PC-9 (cell line): ENCODE measurements at regions not wholly inside any gene's neighbourhood (a gene's known extent, or its start where the extent isn't known, plus 50 kb on each side); places are given as distances from the start of the nearest gene placed in this dataset.

ENCODE experiments used
- BruUV-seq: library from RNA; stranded (reverse); fragments of 400-500 nt; replicated peaks from 2 replicates; lab custom pipeline; 2021; lab: Mats Ljungman, UMichigan
- CTCF ChIA-PET: fragments of 300-600 bp; sonication (Branson Sonifier 250); formaldehyde crosslinking; loops from one replicate; lab custom pipeline; 2022; ENCODE audit warnings: antibody characterized with exemption; lab: Charles Lee
- POLR2A ChIA-PET: fragments of 300-600 bp; sonication (Branson Sonifier 250); formaldehyde crosslinking; loops from one replicate; lab custom pipeline; 2022; ENCODE audit warnings: antibody characterized with exemption; ENCODE audit not compliant: unreplicated experiment; lab: Charles Lee
- DNase-seq, 2 experiments: peaks; one replicate each; pipeline versions ENCODE4 v3.0.0 to v3.0.0-alpha.2; 2015 to 2022; ENCODE audit warnings: mixed read lengths in 1 of 2
- H2AFZ ChIP-seq: fragments of 200-600 bp; sonication (generic); 2 replicates; pipeline ENCODE4 v1.8.1; 2017; ENCODE audit warnings: antibody characterized with exemption
- H3F3A ChIP-seq: fragments of 200-600 bp; sonication (generic); 2 replicates; pipeline ENCODE4 v1.8.1; 2017; ENCODE audit warnings: antibody characterized with exemption, mild to moderate bottlenecking, low read depth; ENCODE audit not compliant: insufficient read depth
- H3K27ac ChIP-seq: fragments of 200-600 bp; sonication (generic); 2 replicates; pipeline ENCODE4 v1.6.1; 2016; ENCODE audit warnings: mixed run types
- H3K27me3 ChIP-seq: fragments of 200-600 bp; sonication (generic); 2 replicates; pipeline ENCODE4 v1.6.1; 2016; ENCODE audit warnings: low read depth, mixed run types; ENCODE audit not compliant: insufficient read depth
- H3K36me3 ChIP-seq: fragments of 200-600 bp; sonication (generic); 2 replicates; pipeline ENCODE4 v1.6.1; 2016; ENCODE audit warnings: low read depth, mixed run types
- H3K4me1 ChIP-seq: fragments of 200-600 bp; sonication (generic); replicated peaks from 2 replicates; pipeline ENCODE4 v1.6.1; 2016; ENCODE audit warnings: mixed run types; ENCODE audit not compliant: insufficient read depth
- H3K4me2 ChIP-seq: fragments of 200-600 bp; sonication (generic); 2 replicates; pipeline ENCODE4 v1.6.1; 2017; ENCODE audit warnings: mixed run types
- H3K4me3 ChIP-seq: fragments of 200-600 bp; sonication (generic); 2 replicates; pipeline ENCODE4 v1.6.1; 2016; ENCODE audit warnings: mixed run types
- H3K79me2 ChIP-seq: fragments of 200-600 bp; sonication (generic); 2 replicates; pipeline ENCODE4 v1.6.1; 2017; ENCODE audit warnings: low read depth, mixed run types
- H3K9me2 ChIP-seq: fragments of 200-600 bp; sonication (generic); 2 replicates; pipeline ENCODE4 v1.8.1; 2017; ENCODE audit warnings: mild to moderate bottlenecking; ENCODE audit not compliant: insufficient read depth
- H3K9me3 ChIP-seq: fragments of 200-600 bp; sonication (generic); 2 replicates; pipeline ENCODE4 v1.8.1; 2016; ENCODE audit warnings: low read depth; ENCODE audit not compliant: insufficient read depth
- H4K20me1 ChIP-seq: fragments of 200-600 bp; sonication (generic); 2 replicates; pipeline ENCODE4 v1.8.1; 2017; ENCODE audit not compliant: insufficient read depth
- EZH2 ChIP-seq: fragments of 200-600 bp; sonication (generic); IDR thresholded peaks from 2 replicates; pipeline ENCODE4 v1.8.0; 2017; ENCODE audit warnings: antibody characterized with exemption, low read depth
- intact Hi-C: fragments of 100-400 bp; cut with micrococcal nuclease; formaldehyde crosslinking; loops from one replicate; pipeline ENCODE4 v1.10.0; 2022; ENCODE audit not compliant: unreplicated experiment
- TF ChIP-seq, protein P1 (sequence below): fragments of 200-600 bp; sonication (generic); conservative IDR thresholded peaks from 2 replicates; pipeline ENCODE4 v1.6.1; 2017; ENCODE audit warnings: mixed run types, antibody characterized with exemption, mild to moderate bottlenecking, moderate library complexity

DNA sequence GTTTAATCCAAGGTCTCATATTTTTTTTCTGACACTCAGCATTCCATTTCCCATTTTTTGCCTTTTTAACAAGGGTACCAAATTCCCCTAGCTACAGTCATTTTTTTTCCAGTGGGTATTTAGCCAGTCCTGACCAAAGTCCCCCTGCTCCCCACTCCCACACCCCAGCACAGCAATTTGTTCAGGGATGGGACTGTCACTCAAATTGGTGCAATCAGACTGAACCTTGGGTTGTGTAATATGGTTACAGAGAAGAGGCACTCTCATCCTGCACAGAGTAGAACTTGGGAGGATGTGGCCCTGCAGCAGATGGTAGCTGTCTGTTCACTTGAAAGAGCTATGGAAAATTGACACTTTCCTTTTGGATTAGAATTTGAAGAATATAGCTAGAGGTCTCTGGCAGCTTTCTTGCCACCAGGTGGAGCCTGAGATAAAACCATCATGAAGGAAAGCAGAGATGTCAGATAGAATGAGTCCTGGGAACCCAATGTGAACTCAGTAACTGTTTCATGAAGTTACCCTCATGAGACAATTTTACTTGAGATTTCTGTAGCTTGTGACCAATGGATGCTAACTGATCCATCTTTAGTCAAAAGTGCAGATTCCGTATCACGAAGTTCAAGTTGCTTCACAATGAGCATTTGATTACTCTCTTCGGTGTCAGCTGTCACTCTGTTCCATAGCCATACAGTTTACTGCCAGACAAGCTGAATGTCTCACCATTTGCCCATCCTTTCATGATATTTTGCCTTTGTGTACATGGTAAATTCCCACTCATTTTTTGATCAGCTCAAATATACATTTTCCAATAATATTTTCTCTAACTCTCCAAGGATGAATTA lies 394.0 kb upstream of the SYT1 start:
- Histone ChIP-seq H3F3A (no peaks in the 10 kb centered on the region), H3K36me3 (no peaks in the 10 kb centered on the region), H3K4me3 (no peak overlapping the region), H3K27ac (no peak overlapping the region), H3K4me2 (no peak overlapping the region), H3K27me3 (no peaks in the 10 kb centered on the region), H3K4me1 (no peaks in the 10 kb centered on the region), H3K9me3 (no peaks in the 10 kb centered on the region), H4K20me1 (no peaks in the 10 kb centered on the region), H3K9me2 (no peaks in the 10 kb centered on the region), H2AFZ (no peak overlapping the region), H3K79me2 (no peaks in the 10 kb centered on the region)
- ChIA-PET POLR2A (no interaction called here), CTCF (interaction anchor here (1.2 to 1.6 kb wide), 2 partner anchors 704 to 874 kb away, joined by 3 to 8 read pairs; no protein-coding TSS in a partner anchor)
- no TSS peak for BruUV-seq
- intact Hi-C loops: loop anchor here (1.0 to 2.0 kb wide), 3 partner anchors 536 to 874 kb away; no protein-coding TSS in a partner anchor
- peak in 1 of 2 experiments; percentile 9 for DNase-seq
- TF ChIP-seq, protein P1, sequence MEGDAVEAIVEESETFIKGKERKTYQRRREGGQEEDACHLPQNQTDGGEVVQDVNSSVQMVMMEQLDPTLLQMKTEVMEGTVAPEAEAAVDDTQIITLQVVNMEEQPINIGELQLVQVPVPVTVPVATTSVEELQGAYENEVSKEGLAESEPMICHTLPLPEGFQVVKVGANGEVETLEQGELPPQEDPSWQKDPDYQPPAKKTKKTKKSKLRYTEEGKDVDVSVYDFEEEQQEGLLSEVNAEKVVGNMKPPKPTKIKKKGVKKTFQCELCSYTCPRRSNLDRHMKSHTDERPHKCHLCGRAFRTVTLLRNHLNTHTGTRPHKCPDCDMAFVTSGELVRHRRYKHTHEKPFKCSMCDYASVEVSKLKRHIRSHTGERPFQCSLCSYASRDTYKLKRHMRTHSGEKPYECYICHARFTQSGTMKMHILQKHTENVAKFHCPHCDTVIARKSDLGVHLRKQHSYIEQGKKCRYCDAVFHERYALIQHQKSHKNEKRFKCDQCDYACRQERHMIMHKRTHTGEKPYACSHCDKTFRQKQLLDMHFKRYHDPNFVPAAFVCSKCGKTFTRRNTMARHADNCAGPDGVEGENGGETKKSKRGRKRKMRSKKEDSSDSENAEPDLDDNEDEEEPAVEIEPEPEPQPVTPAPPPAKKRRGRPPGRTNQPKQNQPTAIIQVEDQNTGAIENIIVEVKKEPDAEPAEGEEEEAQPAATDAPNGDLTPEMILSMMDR: peak; percentile 71
- TF ChIP-seq EZH2: no peak

DNA sequence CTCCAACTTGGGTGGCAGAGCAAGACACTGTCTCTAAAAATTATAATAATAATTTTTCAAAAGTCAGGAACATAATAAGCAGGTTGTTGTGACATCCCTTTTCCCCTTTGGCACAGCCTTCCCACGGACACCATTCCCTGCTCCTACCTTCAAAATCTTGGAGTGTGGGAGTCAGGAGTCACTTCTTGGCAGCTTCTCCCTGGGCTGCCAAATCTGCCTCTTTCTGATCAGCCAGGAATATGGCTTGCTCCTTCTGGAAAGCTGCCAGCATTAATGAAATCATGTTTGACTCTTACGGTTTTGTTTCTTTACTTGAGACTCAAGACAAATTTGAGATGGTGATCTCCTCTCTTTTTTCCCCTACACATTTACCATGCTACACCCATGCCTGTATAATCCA lies 391.4 kb upstream of the SYT1 start:
- ChIA-PET POLR2A (no interaction called here), CTCF (no interaction called here)
- H3K4me1 ChIP-seq: no peaks in the 10 kb centered on the region
- H3K9me3 ChIP-seq: peaks cover 9% of the 10 kb centered on the region; the same call in 1 of the 2 replicates
- H3K79me2 ChIP-seq: no peaks in the 10 kb centered on the region
- no peaks in the 10 kb centered on the region for H4K20me1 ChIP-seq
- H3K4me2 ChIP-seq: no peak overlapping the region
- intact Hi-C loops: no loop called here
- no peak overlapping the region for H2AFZ ChIP-seq
- no peaks in the 10 kb centered on the region for H3K27me3 ChIP-seq
- no peaks in the 10 kb centered on the region for H3K9me2 ChIP-seq
- no peak for TF ChIP-seq EZH2
- TF ChIP-seq, protein P1: no peak
- no peak for DNase-seq
- no peak overlapping the region for H3K4me3 ChIP-seq
- H3K27ac ChIP-seq: no peak overlapping the region
- H3F3A ChIP-seq: no peaks in the 10 kb centered on the region
- no TSS peak for BruUV-seq
- no peaks in the 10 kb centered on the region for H3K36me3 ChIP-seq

GRCh38 chr12:78473561-78473960 lies 391.0 kb upstream of the SYT1 start:
- ChIA-PET CTCF (no interaction called here), POLR2A (no interaction called here)
- Histone ChIP-seq H3F3A (no peaks in the 10 kb centered on the region), H3K9me3 (peaks cover 9% of the 10 kb centered on the region; the same call in 1 of the 2 replicates), H3K4me3 (no peak overlapping the region), H3K79me2 (no peaks in the 10 kb centered on the region), H3K36me3 (no peaks in the 10 kb centered on the region), H3K27me3 (no peaks in the 10 kb centered on the region), H2AFZ (no peak overlapping the region), H4K20me1 (no peaks in the 10 kb centered on the region), H3K4me2 (no peak overlapping the region), H3K4me1 (no peaks in the 10 kb centered on the region), H3K27ac (no peak overlapping the region), H3K9me2 (no peaks in the 10 kb centered on the region)
- intact Hi-C loops: no loop called here
- TF ChIP-seq, protein P1: no peak
- TF ChIP-seq EZH2: no peak
- no peak for DNase-seq
- no TSS peak for BruUV-seq
